GM12872 (cell line): ENCODE measurements at regions not wholly inside any gene's neighbourhood (a gene's known extent, or its start where the extent isn't known, plus 50 kb on each side); places are given as distances from the start of the nearest gene placed in this dataset.

ENCODE experiments used
- CTCF ChIP-seq: IDR thresholded peaks from 3 replicates; pipeline ENCODE4 v1.5.1; 2011; ENCODE audit warnings: low read depth, mild to moderate bottlenecking, low read length, moderate library complexity; ENCODE audit not compliant: insufficient read depth

- no peak for TF ChIP-seq CTCF
Measured at GRCh38 chr2:83003555-83003954, 1455.5 kb downstream of the SUCLG1 start.

- no peak for TF ChIP-seq CTCF
Measured at GRCh38 chr2:83002706-83003105, 1456.4 kb downstream of the SUCLG1 start.

- TF ChIP-seq CTCF = no peak
Measured at GRCh38 chr2:82998781-82999180, 1460.3 kb downstream of the SUCLG1 start.

GRCh38 chr2:82996217-82996616, 1462.9 kb downstream of the SUCLG1 start:
- TF ChIP-seq CTCF = no peak

GRCh38 chr2:82994151-82994550, 1464.9 kb downstream of the SUCLG1 start:
- TF ChIP-seq CTCF = no peak

- TF ChIP-seq CTCF = no peak
Measured at GRCh38 chr2:82993609-82994008, 1465.5 kb downstream of the SUCLG1 start.

- TF ChIP-seq CTCF = no peak
Measured at GRCh38 chr2:82992968-82993367, 1466.1 kb downstream of the SUCLG1 start.

- no peak for TF ChIP-seq CTCF
Measured at GRCh38 chr2:82986899-82987298, 1472.2 kb downstream of the SUCLG1 start.
